Smooth muscle cell (in vitro differentiated cells): ENCODE measurements at regions not wholly inside any gene's neighbourhood (a gene's known extent, or its start where the extent isn't known, plus 50 kb on each side); places are given as distances from the start of the nearest gene placed in this dataset.

Experiments used
- DNase-seq: peaks from one replicate; lab custom pipeline; 2025; ENCODE audit not compliant: unreplicated experiment; lab: John Stamatoyannopoulos, UW
- H2AFZ ChIP-seq: fragments of 200-600 bp; sonication (generic); 2 replicates; pipeline ENCODE4 v1.6.0; 2016; ENCODE audit warnings: antibody characterized with exemption, low read depth, mild to moderate bottlenecking
- H3F3A ChIP-seq: fragments of 200-600 bp; sonication (generic); 2 replicates; pipeline ENCODE4 v1.6.0; 2017; ENCODE audit warnings: antibody characterized with exemption, low read depth
- H3K27ac ChIP-seq: fragments of 200-600 bp; sonication (generic); 2 replicates; pipeline ENCODE4 v1.5.1; 2016; ENCODE audit warnings: low read depth, mild to moderate bottlenecking
- H3K27me3 ChIP-seq: fragments of 200-600 bp; sonication (generic); 2 replicates; pipeline ENCODE4 v1.6.1; 2016; ENCODE audit warnings: low read depth, mild to moderate bottlenecking
- H3K36me3 ChIP-seq: fragments of 200-600 bp; sonication (generic); 2 replicates; pipeline ENCODE4 v1.5.1; 2016; ENCODE audit warnings: low read depth
- H3K4me1 ChIP-seq: fragments of 200-600 bp; sonication (generic); 2 replicates; pipeline ENCODE4 v1.5.1; 2016; ENCODE audit warnings: low read depth
- H3K4me2 ChIP-seq: fragments of 200-600 bp; sonication (generic); 2 replicates; pipeline ENCODE4 v1.6.0; 2016; ENCODE audit warnings: mild to moderate bottlenecking
- H3K4me3 ChIP-seq: fragments of 200-600 bp; sonication (generic); 2 replicates; pipeline ENCODE4 v1.5.1; 2016; ENCODE audit warnings: mild to moderate bottlenecking
- H3K79me2 ChIP-seq: fragments of 200-600 bp; sonication (generic); 2 replicates; pipeline ENCODE4 v1.6.0; 2016; ENCODE audit warnings: low read depth, mild to moderate bottlenecking
- H3K9ac ChIP-seq: fragments of 200-600 bp; sonication (generic); 2 replicates; pipeline ENCODE4 v1.6.0; 2016; ENCODE audit warnings: low read depth
- H3K9me3 ChIP-seq: fragments of 200-600 bp; sonication (generic); replicated peaks from 2 replicates; pipeline ENCODE4 v1.5.1; 2016; ENCODE audit warnings: low read depth
- H4K20me1 ChIP-seq: fragments of 200-600 bp; sonication (generic); 2 replicates; pipeline ENCODE4 v1.6.0; 2016; ENCODE audit warnings: low read depth
- CTCF ChIP-seq: fragments of 200-600 bp; sonication (generic); IDR thresholded peaks from 2 replicates; pipeline ENCODE4 v1.5.1; 2017; ENCODE audit warnings: borderline replicate concordance, mild to moderate bottlenecking, antibody characterized with exemption; ENCODE audit not compliant: insufficient read depth, poor library complexity, severe bottlenecking
- WGBS: methylation state at CpG from one replicate; pipeline ENCODE4 v1.1.7; 2016; ENCODE audit warnings: low lambda C conversion rate; 5-methylcytosine and 5-hydroxymethylcytosine counted together

GRCh38 chr12:13316587-13317246 lies 120.2 kb downstream of the EMP1 start:
- H3F3A ChIP-seq: no peaks in the 10 kb centered on the region
- H3K4me1 ChIP-seq: no peaks in the 10 kb centered on the region
- H3K27ac ChIP-seq: no peak overlapping the region
- DNase-seq: no peak
- no peak overlapping the region for H3K4me3 ChIP-seq
- H3K36me3 ChIP-seq: no peaks in the 10 kb centered on the region
- no peak for TF ChIP-seq CTCF
- H3K27me3 ChIP-seq: no peaks in the 10 kb centered on the region
- no peak overlapping the region for H2AFZ ChIP-seq
- WGBS: 77% methylated on average over 7 of the region's 7 CpGs
- no peak overlapping the region for H3K4me2 ChIP-seq
- no peaks in the 10 kb centered on the region for H3K9me3 ChIP-seq
- no peaks in the 10 kb centered on the region for H4K20me1 ChIP-seq
- H3K79me2 ChIP-seq: no peaks in the 10 kb centered on the region
- H3K9ac ChIP-seq: no peak overlapping the region

- Histone ChIP-seq H3F3A (no peaks in the 10 kb centered on the region), H3K9me3 (no peaks in the 10 kb centered on the region), H3K79me2 (no peaks in the 10 kb centered on the region), H3K27me3 (no peaks in the 10 kb centered on the region), H3K4me2 (no peak overlapping the region), H3K36me3 (no peaks in the 10 kb centered on the region), H3K27ac (no peak overlapping the region), H3K9ac (no peak overlapping the region), H3K4me3 (no peak overlapping the region), H2AFZ (no peak overlapping the region), H4K20me1 (no peaks in the 10 kb centered on the region), H3K4me1 (no peaks in the 10 kb centered on the region)
- DNase-seq: no peak
- WGBS: 91% methylated on average over 2 of the region's 2 CpGs
- TF ChIP-seq CTCF: no peak
Measured at GRCh38 chr12:13313886-13314285, 117.4 kb downstream of the EMP1 start.

GRCh38 chr12:13311551-13311950 lies 115.0 kb downstream of the EMP1 start:
- DNase-seq: no peak
- Histone ChIP-seq H3K9ac (no peak overlapping the region), H4K20me1 (no peaks in the 10 kb centered on the region), H3K4me2 (no peak overlapping the region), H3K36me3 (no peaks in the 10 kb centered on the region), H3F3A (no peaks in the 10 kb centered on the region), H3K9me3 (no peaks in the 10 kb centered on the region), H3K27ac (no peak overlapping the region), H3K27me3 (no peaks in the 10 kb centered on the region), H3K79me2 (no peaks in the 10 kb centered on the region), H2AFZ (no peak overlapping the region), H3K4me1 (no peaks in the 10 kb centered on the region), H3K4me3 (no peak overlapping the region)
- 43% methylated on average over 4 of the region's 4 CpGs for WGBS
- no peak for TF ChIP-seq CTCF

GRCh38 chr12:13307143-13307816 lies 110.8 kb downstream of the EMP1 start:
- WGBS: 85% methylated on average over 4 of the region's 4 CpGs
- DNase-seq: no peak
- Histone ChIP-seq H3K27me3 (no peaks in the 10 kb centered on the region), H3K27ac (no peak overlapping the region), H3K79me2 (no peaks in the 10 kb centered on the region), H3K4me3 (no peak overlapping the region), H3K4me2 (no peak overlapping the region), H4K20me1 (no peaks in the 10 kb centered on the region), H3K4me1 (no peaks in the 10 kb centered on the region), H3K36me3 (no peaks in the 10 kb centered on the region), H3F3A (no peaks in the 10 kb centered on the region), H2AFZ (no peak overlapping the region), H3K9ac (no peak overlapping the region), H3K9me3 (no peaks in the 10 kb centered on the region)
- TF ChIP-seq CTCF: no peak
